ENCODE measurements at regions not wholly inside any gene's neighbourhood (a gene's known extent, or its start where the extent isn't known, plus 50 kb on each side); places are given as distances from the start of the nearest gene placed in this dataset.

DNA sequence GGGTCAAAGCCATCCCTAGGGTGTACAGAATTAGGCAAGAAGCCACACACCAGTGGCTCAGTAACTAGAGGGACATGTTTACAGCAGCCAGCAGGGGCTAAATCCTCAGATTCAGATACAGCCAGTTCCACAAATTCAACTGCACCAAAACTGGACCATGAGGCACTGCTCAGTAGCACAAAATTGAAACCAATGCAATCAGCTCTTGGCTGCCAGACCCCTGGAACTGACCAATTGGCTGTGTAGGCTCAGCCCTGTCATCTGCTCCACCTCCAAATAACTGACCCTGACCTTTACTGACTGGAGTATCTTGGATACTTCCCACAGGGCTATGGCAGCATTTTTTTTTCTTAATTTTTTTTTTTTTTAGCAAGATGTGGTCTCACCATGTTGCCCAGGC is 226.5 kb downstream of the FOXO1 start:
- DNase-seq, result no peak

DNA sequence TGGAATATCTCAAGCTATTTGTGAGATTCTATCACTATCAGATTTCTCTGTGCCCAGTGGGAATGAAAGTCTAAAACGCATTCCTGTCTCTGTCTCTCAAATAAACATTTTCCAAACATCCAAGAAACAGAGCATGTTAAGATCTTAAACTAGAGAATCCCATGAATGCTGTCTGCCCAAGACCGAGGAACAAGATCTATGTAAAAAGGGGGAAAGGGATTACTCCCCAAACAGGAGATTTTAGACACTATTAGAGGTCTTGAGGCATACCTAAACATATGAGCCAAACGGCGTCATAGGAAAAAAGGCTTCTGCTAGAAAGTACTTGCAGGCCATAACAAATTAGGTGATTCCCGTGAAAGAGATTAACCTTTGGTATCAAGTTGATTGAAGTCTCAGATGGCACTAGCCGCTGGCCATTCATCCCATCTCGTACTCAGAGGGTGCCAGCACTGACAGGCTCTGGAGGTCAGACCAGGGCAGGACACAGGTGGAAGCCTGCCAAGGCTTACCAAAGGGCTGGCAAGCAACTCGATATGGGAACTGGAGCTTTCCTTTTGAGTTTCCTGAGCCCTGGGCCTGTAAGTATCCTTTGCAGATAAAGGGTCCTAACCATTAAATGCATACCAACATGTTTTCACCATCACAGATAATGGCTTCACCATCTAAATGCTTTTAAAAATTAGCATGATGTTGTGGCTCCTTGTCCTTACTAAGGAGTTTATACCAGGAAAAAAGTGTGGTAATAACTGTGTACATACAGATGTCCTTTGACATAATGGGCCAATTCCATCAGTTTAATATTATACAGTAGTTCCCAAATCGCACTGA is 225.2 kb downstream of the FOXO1 start:
- DNase-seq, result no peak

DNA sequence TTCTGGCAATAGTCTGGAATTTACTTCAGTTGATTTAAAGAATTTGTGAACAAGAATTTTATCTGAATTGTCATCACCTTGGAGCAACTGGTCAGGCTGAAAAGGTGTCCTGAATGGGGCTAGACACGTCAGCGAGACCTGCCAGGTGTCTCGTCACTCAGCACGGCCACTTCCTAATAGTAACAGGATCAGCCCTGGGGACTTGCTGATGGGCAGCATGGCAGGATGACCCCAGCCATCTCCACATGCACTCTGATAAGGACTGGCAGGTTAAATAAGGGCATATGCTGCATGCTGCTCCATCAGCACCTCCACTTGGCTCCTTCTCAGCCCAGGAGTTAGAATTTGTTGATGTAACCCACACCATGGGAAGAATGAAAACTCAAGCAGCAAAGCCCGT is 224.2 kb downstream of the FOXO1 start:
- DNase-seq, result no peak

DNA sequence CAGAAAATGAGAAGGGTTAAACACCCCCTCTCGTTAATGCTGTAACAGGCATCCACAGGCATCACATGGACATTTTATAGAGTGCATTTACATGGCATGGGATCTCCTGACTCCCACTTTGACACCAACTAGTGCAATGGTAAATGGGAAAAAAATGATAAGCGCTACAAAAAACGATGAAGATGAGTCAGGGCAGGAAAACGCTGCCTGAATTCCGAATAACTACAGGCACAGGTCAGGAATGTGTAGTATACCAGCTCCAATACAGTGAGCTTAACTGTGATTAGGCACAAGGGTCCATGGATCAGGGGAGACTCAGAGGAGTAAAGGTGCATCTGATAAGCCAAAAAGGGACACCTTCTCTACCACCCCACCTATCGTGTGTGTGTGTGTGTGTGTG is 223.6 kb downstream of the FOXO1 start:
- no peak for DNase-seq

DNA sequence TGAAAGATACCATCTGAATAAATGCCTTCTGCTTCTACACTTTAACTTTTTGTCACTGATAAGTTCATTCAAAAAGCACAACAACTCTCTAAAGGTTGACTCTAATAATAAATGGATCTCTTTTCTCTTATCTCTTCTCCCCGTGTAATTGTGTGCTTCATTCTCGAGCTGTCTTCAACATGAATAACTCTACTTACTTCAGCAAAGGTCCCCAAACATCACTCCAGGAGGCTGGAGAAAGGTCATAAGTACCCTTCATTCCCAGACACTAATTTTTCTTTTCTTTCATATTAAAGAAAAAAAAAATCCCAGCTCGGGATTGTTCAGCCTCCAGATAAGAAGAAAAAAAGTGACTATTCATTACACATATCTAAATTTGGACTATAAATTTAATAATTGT is 222.2 kb downstream of the FOXO1 start:
- no peak for DNase-seq

DNA sequence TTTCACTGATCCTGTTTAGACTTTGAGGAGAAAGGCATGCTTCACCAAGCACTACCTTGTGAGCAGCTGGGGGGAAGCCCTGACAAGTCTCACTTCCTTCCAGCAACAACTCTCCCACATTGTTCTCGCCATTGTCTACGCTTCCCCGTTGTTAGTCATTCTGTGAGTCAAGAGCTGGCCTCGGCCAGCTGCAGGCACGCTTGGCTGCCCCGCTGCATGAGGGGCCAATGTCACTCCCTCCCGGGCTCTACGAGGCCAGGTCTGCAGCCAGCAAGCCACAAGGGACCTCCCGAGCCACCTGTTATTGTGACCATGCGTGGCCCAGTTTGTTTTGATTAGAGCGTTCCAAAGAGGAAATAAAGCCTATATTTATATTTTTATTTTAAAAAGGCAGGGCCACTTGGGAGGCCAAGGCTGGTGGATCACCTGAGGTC is 220.9 kb downstream of the FOXO1 start:
- no peak for DNase-seq

DNA sequence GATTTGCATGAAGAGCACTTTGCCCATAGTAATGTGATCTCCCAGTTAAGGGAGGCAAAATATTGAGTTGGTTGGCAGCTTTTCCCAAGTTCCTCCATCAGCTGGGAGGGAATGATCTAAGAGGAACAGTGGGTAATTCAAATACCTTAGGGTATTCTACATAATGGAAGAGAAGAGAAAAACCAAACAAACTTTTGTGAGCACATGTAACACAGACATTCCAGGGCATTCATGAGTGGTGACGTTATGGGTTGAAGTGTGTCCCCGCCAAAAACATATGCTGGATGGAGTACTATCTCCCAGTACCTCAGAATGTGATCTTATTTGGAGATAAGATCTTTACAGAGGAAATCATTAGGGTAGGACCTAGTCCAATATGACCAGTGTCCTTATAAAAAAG is 220.1 kb downstream of the FOXO1 start:
- DNase-seq, result no peak

DNA sequence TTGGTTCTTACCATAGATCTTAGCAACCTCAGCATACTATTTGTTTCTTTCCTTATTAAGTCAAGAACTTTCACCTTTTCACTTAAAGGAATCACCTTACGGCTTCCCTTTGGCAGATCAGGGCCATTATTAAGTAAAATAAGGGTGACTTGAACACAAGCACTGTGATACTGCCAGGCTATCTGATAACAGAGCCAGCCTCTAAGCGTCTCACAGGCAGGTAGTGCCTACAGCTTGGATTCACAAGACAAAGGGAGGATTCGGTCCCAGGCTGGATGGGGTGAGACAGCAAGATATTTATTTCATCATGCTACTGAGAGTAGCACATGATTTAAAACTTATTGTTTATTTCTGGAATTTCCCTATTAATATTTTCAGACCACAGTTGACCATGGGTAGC is 218.6 kb downstream of the FOXO1 start:
- DNase-seq, result no peak

DNA sequence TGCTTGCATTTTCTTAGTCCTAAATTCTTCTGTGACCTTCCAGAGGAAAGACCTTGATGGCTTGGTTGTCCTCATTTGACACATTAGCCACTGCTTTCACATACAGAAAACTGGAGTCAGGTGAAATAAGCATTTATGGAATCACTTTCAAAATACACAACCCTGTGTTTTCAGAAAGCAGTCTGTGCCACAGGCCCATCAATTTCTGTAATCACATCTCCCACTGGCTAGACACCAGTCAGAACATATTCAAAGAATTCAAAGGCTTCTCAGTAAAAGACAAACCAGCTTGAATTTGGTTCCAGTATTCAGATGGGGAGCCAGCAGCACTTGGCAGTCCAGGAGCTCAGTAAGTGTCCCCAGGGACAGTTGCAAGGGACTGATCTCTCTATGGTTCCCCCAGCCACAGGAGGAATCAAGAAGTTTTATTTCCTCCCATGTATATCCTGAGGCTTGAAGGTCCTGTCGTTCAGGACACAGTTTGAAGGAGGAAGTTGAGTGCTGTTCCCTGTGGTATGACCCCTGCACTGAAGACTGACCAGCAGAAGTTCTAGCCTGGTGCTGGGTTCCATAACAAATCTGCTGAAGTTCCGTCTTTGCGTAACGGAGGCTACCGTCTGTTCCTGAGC is 214.3 kb downstream of the FOXO1 start:
- DNase-seq, result no peak

DNA sequence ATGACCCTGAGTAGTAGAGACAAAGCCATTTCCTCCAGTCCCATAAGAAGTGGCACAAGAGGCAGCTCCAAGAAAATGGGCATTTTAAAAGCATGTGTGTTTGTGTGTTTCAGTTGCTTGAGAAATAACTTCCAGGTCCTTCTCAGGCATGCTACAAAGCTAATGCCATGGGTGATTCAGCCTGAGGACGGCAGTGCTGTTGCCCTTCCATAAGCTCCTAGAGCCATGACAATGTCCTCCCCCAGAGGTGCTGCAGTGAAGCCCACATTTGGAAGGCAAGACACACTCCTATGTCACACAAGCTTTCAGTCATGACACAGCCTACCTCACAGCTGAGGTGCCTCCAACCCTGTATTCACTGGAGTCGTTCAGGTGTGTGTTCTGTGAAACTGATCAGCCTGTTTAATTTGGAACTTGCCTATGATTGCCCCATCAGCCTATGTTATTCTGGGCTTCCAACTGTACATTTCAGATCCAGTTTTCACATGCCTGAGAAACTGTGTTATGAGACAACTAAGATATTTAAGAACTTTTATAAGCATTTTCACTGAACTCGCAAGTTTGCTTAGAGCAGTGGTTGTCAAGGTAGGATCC is 213.6 kb downstream of the FOXO1 start:
- no peak for DNase-seq

DNA sequence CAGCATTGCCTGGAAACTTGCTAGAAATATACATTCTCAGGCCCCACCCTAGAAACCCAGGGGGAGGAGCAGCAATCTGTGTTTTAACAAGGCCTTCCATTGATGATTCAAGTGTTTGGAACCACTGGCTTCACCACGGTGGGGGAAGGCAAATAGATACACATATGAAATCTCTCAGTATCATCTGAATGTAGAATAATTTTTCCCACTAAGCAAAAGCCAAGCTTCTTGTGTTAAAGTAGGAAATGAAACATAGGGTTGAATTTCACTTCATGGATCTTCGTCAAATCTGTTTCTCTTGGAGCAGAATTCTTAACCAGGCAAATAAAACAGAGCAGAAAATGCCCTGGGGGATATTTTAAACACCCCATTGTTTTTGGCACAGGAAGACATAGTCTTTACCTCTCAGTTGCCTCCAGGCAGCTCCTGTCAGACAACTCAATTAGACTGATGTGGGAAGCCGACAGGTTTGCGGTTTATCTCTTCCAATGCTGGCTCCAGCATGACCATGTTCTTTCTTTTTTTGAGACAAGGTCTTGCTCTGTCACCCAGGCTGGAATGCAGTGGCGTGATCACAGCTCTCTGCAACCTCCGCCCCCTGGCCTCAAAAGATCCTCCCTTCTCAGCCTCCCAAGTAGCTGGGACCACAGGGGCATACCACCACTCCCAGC is 213.0 kb downstream of the FOXO1 start:
- no peak for DNase-seq

DNA sequence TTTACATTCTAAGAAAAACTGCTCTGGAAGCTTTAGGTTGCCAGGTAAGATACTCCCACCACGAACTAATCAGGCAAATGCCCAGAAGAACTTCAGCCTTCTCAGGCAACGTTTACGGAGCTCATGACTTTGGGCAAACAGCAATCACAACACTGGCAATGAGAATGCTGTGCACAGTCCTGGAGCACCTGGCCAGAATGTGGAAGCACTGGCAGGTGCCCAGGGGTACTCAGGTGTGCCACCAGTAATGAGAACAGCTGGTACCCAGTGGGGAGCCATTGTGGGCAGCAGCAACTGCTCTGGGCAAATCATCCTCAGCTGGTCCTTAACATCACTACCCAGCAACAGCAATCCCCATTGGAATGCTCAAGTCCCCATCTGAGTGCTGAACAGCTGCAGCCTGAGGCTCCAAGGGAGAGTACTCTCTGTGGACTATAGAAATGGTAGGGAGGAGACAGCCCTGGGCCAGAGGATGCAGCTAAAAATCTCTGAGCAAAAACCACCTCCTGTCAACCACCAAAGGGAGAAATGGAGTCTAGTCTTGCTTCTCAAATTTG is 210.0 kb downstream of the FOXO1 start:
- DNase-seq, result no peak

DNA sequence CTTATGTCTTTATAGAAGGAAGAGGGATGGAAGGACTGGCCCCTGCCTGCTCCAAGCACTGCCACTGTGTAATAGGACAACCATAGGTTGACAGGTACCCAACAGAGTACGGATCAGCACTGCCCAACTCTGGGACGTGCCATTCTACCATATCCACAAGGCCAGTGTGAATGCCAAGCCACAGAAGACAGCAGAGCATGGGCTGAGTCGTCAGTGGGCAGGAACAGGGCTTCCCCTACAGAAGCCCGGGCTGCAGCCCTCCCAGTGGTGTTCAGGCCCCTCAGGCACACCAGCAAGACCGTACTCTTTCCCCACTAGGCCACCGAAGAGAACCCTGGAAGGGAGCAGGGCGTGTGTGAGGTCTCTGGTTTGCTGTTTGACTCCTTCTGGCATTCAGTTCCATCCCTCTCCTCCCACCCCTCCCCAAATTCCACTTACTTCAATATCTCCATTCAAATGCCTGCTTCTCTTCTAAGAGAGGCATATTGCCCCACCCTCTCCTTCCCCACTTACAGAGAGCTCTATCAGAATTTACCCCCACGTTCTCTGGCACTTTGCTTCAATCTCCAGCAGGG is 209.4 kb downstream of the FOXO1 start:
- DNase-seq, result no peak

DNA sequence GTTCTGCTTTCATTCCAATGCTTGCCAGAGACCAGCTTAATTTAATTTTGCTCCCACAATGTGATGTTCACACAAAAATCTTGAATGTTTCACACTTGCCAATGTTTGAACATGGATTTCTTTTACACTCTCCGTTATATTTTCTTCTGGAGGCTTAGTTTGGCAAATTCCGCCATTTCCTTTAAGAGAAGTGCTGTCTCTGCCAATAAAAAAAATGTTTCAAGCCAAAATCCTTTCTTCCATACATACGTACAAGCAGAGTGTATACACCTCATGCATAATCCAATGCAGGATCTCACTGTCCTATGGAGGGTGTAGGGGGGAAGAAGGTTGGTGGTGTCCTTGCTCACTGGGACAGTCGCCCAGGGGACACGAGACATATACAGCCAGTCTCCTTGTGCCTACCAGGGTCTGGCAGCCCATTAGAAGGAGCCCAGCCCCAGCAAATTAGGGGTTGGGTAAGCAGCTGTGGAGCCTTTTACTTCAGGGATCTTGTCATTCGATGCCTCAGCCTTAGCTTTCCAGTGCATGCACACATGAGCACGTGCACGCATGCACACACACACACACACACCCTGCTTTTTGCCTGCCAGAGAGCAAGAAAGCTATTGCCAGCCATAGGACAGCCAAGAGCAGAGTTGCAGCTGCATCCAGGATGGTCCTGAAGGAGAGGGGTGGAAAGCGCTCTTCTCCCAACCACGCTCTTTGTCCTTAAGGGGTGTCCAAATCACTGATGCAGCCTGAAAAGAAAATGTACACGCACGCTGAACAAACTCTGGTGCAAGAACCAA is 208.3 kb downstream of the FOXO1 start:
- DNase-seq, result no peak

DNA sequence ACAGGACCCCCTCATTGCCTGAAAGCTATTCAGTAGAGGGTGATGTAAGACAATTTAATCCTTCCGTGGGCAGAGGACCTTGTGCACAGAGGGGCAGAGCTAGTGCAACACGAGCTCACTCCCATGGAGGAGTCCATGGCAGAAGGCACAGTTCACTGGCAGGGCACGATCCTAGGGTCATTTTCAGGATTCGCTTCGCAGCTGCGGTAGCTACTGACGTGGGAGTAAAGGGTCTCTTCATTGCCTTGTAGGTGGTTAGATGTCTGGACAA is 207.8 kb downstream of the FOXO1 start:
- no peak for DNase-seq

DNA sequence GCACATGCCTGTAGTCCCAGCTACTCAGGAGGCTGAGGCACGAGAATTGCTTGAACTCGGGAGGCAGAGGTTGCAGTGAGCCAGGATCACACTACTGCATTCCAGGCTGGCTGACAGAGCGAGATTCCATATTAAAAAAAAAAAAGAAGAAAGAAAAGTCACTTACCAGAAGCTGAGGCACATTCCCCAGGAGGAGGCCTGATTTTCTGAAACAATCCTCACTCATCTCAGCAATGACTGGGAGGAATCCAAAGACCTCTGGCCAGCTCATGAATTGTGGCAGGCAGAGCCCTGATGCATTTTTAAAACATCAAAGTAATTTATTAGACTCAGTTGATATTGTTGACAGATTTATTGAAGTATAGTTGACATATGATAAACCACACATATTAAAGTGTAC is 206.3 kb downstream of the FOXO1 start:
- no peak for DNase-seq

DNA sequence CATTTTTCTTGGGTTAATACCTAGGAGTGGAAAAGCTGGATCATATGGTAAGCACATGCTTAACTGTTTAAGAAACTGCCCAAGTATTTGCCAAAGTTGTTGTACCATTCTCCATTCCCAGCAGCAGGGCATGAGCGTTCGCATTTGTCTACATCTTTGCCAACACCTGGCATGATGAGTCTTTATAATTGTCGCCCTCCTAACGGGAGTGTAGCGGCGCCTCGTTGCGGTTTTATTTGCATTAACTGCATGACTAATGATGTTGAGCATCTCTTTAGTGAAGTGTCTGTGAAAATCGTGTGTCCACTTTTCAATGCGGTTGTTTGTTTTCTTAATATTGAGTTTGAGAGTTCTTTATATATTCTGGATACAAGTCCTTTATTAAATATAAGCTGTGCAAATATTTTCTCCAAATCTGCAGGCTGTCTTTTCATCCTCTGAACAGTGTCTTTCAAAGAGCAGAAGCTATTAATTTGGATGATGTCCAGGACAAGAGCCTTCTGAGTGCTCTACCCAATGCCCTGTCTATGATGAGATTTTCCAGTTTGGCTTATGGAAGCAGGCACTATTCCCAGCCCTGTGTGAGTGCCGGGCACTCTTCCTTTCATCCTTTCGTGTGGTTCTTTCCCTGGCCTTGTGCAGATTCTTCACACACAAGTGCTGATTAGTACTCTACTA is 202.0 kb downstream of the FOXO1 start:
- no peak for DNase-seq

DNA sequence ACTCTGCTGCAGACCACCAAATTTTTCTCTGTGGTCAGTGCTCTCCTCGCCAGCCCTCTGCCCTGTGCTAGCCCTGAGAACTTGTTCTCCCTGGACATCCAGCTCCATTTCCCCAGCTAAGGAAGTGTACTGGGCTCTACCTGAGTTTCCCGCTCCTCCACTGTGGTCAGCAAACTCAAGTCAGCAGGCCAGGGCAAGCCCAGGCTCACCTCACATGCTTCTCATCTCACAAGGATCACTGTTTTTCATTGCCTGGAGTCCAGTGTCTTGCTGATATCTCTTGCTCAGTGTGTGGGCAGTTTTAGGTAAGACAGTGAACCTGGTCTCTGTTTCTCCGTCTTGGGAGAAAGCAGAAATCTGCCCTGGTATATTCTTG is 201.4 kb downstream of the FOXO1 start:
- no peak for DNase-seq

DNA sequence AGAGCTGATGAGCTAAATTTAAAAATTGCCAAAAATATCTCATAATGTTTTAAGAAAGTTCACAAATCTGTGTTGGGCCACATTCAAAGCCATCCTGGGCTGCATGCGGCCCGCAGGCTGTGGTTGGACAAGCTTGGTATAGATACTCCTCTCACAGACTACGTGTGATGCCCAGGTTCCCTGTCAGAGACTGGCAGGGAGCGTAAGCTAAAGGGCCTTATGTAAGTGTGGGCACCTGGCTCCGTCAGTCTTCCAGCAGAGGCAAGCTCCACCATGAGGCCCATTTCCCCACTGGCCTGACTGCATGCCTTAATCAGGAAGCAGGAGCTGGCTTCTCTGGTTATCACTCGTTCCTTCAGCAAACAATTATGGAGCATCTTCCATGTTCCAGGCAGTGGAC is 200.2 kb downstream of the FOXO1 start:
- no peak for DNase-seq

DNA sequence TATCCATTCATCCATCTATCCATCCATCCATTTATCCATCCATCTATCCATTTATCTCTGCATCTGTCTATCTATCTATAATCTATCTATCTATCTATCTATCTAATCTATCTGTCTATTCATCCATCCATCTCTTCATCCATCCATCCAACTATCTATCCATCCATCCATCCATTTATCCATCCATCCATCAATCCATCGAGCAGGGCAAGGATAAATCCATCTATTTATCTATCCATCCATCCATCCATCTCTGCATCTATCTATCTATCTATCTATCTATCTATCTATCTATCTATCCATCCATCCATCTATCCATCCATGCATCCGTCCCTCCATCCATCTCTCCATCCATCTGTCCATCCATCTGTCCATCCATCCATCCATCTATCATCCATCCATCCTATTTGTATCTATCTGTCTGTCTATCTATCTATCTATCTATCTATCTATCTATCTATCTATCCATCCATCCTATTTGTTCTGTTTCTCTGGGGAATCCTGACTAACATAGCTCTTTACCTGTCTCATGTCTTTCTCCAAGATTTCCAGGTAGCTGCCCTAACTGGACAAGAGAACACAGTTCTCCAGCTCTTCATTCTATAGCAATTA is 198.1 kb downstream of the FOXO1 start:
- no peak for DNase-seq

DNA sequence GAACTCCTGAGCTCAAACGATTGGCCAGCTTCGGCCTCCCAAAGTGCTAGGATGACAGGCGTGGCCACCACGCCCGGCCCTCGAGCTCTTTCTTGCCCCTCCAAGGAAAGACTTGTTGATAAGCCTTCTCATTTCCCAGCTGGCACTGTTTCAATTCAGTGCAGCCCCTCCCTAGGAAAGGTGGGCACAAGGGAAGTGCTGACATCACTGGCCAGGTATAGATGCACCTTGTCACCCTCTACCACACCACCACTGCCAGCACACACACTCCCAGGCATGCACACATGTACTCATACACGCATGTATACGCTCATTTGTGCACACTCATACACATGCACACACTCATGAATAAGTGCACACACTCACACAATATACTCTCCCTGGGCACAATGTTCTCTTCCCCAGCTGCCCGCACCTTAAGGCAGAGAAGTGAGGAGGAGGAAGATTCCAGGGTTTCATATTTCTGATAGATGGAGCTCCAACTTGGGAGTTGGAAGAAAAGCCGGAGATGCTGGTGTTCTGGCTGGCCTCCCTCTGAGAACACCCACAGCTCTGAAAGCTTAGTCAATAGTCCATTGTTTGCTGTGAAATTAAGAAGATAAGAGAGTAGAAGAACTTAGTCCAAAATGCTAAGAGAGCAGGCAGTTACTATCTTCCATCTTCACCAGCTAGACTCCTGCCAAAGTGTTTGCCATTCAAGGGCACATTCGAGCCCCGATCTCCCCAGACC is 196.7 kb downstream of the FOXO1 start:
- DNase-seq, result no peak

All from NCI-H187 treated with DMSO at 0.1 percent for 48 hours (cell line).